ENCODE measurements at regions not wholly inside any gene's neighbourhood (a gene's known extent, or its start where the extent isn't known, plus 50 kb on each side); places are given as distances from the start of the nearest gene placed in this dataset.

DNA sequence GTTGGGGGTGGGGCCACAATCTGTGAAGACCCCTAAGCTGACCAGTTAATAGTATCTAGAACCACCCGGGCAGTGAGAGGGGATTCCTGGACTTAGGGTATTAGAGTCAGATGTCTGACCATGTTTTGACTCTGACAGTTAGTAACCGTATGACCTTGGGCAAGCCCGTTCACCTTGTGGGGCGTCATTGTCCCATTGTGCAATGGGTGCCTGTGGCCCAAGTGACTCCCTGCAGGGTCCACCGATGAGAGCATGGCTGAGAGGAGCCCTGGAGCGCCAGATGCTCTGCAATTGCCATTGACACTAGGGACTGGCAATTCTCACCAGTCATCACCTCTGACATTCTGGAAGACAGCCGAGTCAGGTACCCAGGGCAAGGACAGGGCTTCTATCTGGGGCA is 225.9 kb upstream of the CSF3R start:
- TF ChIP-seq EZH2 (IDR thresholded peaks at IDR 0.05) (no peak), POLR2AphosphoS5 (IDR thresholded peaks at IDR 0.05; ENCODE audit: borderline replicate concordance, low read depth, low read length) (no peak)
